Brain microvascular endothelial cell (primary cell): ENCODE measurements at regions not wholly inside any gene's neighbourhood (a gene's known extent, or its start where the extent isn't known, plus 50 kb on each side); places are given as distances from the start of the nearest gene placed in this dataset.

Source experiments
- DNase-seq: peaks from one replicate; pipeline ENCODE4 v3.0.0-alpha.2; 2020
- H3K27ac ChIP-seq: fragments of 250-450 bp; sonication (Bioruptor Pico); 2 replicates; pipeline ENCODE4 v1.5.1; 2020; ENCODE audit warnings: mild to moderate bottlenecking, moderate library complexity
- H3K27me3 ChIP-seq: fragments of 250-450 bp; sonication (Bioruptor Pico); replicated peaks from 2 replicates; pipeline ENCODE4 v1.5.1; 2020; ENCODE audit warnings: mild to moderate bottlenecking
- H3K36me3 ChIP-seq: fragments of 250-450 bp; sonication (Bioruptor Pico); replicated peaks from 2 replicates; pipeline ENCODE4 v1.5.1; 2020; ENCODE audit warnings: mild to moderate bottlenecking
- H3K4me3 ChIP-seq: 2 replicates; pipeline ENCODE4 v1.5.1; 2011; ENCODE audit warnings: low read depth, mild to moderate bottlenecking, control low read depth, low read length, moderate library complexity
- in situ Hi-C: cut with HindIII; loops from 2 replicates; pipeline ENCODE4 v1.10.0; 2017; ENCODE audit warnings: low sequenced_read_pairs, low pct_ligation_motif_present
- TF ChIP-seq, protein P1 (sequence below): IDR thresholded peaks from 2 replicates; pipeline ENCODE4 v1.5.1; 2011; ENCODE audit warnings: low read depth, mild to moderate bottlenecking, moderate library complexity, low read length, control low read depth, inconsistent platforms; ENCODE audit errors: missing control alignments

DNA sequence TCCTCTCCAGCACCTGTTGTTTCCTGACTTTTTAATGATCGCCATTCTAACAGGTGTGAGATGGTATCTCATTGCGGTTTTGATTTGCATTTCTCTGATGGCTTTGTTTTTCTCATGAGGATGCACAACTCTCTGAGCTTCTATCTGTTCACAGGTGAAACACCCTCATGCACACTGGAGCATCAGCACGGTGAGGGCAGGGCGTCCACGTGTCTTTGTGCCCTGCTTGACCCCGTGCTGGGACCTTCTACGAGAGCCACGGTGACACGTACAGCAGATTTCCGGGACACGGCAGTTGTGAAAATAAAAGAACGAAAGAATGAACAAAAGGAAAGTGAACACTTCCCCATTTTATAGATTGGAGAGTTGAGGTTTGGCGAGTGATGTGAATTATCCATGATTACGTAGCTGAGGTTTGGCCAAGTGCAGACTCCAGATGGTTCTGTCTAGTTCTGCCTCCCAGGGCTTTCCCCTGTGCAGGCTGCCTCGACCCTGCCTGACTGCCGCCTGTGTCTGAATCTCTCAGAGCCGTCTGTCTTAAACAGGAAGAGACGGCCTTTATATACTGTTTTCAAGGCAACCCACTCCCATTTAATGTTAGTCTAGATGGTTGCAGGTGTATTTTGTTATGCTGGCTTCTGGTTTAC, 67.8 kb upstream of the SORBS2 start:
- in situ Hi-C loops: no loop called here
- TF ChIP-seq, protein P1, sequence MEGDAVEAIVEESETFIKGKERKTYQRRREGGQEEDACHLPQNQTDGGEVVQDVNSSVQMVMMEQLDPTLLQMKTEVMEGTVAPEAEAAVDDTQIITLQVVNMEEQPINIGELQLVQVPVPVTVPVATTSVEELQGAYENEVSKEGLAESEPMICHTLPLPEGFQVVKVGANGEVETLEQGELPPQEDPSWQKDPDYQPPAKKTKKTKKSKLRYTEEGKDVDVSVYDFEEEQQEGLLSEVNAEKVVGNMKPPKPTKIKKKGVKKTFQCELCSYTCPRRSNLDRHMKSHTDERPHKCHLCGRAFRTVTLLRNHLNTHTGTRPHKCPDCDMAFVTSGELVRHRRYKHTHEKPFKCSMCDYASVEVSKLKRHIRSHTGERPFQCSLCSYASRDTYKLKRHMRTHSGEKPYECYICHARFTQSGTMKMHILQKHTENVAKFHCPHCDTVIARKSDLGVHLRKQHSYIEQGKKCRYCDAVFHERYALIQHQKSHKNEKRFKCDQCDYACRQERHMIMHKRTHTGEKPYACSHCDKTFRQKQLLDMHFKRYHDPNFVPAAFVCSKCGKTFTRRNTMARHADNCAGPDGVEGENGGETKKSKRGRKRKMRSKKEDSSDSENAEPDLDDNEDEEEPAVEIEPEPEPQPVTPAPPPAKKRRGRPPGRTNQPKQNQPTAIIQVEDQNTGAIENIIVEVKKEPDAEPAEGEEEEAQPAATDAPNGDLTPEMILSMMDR: no peak
- Histone ChIP-seq H3K27ac (no peak overlapping the region), H3K36me3 (no peaks in the 10 kb centered on the region), H3K27me3 (no peaks in the 10 kb centered on the region), H3K4me3 (no peak overlapping the region)
- no peak for DNase-seq

DNA sequence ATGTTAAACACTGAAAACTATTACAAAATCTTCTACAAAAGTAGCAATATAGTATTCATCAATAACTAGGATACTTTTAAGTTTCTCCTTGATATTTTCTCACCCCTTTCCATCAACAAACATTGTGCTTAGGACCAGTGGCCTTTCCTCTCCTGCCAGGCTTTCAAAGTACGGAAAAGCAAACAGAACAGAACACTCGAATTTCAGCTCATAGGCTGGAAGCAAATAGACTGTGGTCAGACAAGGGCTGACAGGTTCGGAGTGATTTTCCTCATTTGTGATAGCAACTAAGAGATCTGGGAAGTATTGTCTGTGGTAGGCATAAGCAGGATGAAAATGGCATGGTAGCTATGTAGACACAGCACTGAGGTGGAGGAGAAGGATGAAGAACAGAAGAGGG, 68.6 kb upstream of the SORBS2 start:
- DNase-seq: no peak
- TF ChIP-seq, protein P1: no peak
- in situ Hi-C loops: no loop called here
- no peak overlapping the region for H3K27ac ChIP-seq
- H3K4me3 ChIP-seq: no peak overlapping the region
- no peaks in the 10 kb centered on the region for H3K36me3 ChIP-seq
- H3K27me3 ChIP-seq: no peaks in the 10 kb centered on the region

DNA sequence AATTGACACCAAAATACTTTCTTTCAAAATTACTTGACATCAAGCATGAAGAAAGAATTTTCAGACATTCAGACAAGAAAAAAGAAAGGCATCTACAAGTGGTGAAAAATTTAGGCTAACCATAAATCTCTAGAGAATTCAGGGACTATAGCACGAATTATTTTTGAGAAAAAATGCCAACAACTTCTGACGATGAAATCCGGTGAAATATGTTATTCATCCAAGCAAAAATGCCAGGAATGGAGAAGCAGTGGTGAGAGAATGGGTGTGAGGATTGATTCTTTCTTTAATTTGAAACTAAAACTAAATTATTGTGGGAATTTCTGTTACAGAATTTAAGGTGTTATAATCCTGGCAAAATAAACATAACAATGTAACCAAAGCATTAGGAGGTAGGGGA, 69.4 kb upstream of the SORBS2 start:
- H3K4me3 ChIP-seq: no peak overlapping the region
- in situ Hi-C loops: no loop called here
- TF ChIP-seq, protein P1: no peak
- H3K36me3 ChIP-seq: no peaks in the 10 kb centered on the region
- peak; percentile 30 for DNase-seq
- H3K27ac ChIP-seq: peak overlapping the region; percentile 57
- H3K27me3 ChIP-seq: no peaks in the 10 kb centered on the region

DNA sequence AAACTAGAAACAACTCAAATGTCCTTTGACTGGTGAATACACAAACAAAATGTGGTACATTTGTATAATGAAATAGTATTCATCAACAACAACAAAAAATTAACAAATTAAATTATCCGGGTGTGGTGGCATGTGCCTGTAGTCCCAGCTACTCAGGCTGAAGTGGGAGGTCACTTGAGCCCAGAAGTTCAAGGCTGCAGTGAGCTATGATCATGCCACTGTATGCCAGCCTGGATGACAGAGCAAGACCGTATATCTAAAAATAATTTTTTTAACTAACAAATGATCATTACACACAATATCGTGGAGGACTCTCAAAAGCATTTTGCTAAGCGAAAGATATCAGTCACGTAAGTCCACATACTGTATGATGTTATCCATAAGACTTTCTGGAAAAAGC, 71.6 kb upstream of the SORBS2 start:
- TF ChIP-seq, protein P1: no peak
- Histone ChIP-seq H3K27me3 (no peaks in the 10 kb centered on the region), H3K4me3 (no peak overlapping the region), H3K36me3 (no peaks in the 10 kb centered on the region), H3K27ac (no peak overlapping the region)
- DNase-seq: no peak
- in situ Hi-C loops: no loop called here

DNA sequence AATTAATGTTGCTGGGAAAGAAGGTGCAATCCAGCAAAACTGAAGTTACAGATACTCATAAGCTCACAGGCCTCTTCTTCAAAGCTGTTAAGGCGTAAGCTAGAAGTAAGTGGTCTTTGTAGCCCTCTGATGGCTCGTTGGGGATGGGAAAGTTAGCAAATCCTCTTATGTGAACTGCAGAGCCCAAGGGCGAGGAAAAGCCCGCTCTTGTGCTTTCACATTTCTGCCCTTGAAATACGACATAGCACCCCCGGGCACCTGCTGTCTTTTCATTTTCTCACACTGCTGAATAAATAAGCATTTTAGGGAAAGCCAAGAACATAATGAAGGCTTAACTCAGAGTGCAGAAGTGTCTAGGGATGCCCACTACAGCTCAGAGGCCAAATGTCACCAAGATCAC, 73.1 kb upstream of the SORBS2 start:
- H3K36me3 ChIP-seq: no peaks in the 10 kb centered on the region
- in situ Hi-C loops: no loop called here
- TF ChIP-seq, protein P1: no peak

DNA sequence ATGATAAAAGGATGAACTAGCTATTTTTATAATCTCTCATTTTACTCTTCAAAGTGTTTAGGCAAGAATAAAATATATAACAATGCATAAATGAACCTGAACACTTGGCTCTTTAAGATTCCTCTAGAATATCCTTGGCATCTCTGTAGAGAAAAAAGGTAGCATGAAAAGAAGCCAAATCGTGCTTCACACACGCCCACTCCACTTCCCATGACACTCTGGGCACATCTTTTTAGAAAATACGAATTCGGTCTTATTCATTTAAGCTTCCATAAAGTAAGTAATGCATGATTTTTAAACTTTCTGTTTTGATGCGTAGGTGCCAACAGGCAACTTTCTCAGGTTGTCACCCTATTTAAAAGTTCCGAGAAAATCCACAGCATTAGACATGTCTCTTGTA, 73.6 kb upstream of the SORBS2 start:
- TF ChIP-seq, protein P1: no peak
- in situ Hi-C loops: no loop called here
- no peaks in the 10 kb centered on the region for H3K36me3 ChIP-seq
- H3K4me3 ChIP-seq: no peak overlapping the region
- H3K27ac ChIP-seq: no peak overlapping the region
- no peaks in the 10 kb centered on the region for H3K27me3 ChIP-seq
- no peak for DNase-seq

More for the DNA sequence above, 73.1 kb upstream of the SORBS2 start:
- Histone ChIP-seq H3K27ac (no peak overlapping the region), H3K4me3 (no peak overlapping the region), H3K27me3 (no peaks in the 10 kb centered on the region)
- no peak for DNase-seq
